MM.1S (cell line): ENCODE measurements at regions not wholly inside any gene's neighbourhood (a gene's known extent, or its start where the extent isn't known, plus 50 kb on each side); places are given as distances from the start of the nearest gene placed in this dataset.

Experiments used
- EZH2 ChIP-seq: fragments of 300-600 bp; sonication (generic); optimal IDR thresholded peaks from 2 replicates; pipeline ENCODE3; 2017; ENCODE audit warnings: low read depth, mild to moderate bottlenecking, antibody characterized with exemption, low read length, mixed read lengths
- TF ChIP-seq, protein P1 (sequence below): fragments of 300-600 bp; sonication (generic); IDR thresholded peaks from 2 replicates; pipeline ENCODE4 v1.5.1; 2016; ENCODE audit warnings: antibody characterized with exemption, low read length, mixed read lengths

DNA sequence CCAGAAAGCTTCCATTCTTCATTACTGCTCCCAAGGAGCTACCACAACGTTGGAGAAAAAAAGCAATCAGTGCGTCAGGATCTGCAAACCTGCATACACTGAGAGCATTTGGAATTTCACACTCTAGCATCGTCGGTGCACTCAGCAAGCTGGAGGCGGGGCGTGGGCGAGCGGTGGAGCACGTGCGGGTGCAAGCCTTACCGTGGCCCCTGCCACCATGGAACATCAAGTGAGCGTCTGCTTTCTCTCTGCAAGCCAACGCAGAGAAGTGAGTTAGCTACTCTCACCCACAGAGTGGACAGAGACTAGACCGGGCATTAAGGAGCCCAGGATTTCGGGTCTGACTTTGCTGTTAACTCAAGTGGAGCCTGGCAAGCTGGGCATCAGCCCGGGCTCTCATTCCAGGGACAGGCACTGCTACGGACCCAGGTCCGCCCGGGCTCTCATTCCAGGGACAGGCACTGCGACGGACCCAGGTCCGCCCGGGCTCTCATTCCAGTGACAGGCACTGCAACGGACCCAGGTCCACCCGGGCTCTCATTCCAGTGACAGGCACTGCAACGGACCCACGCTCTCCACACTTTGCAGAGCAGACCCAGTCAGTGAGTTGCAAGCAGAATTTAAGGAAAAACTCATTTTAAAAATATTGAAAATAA lies 124.1 kb upstream of the SPACA7 start:
- TF ChIP-seq, protein P1, sequence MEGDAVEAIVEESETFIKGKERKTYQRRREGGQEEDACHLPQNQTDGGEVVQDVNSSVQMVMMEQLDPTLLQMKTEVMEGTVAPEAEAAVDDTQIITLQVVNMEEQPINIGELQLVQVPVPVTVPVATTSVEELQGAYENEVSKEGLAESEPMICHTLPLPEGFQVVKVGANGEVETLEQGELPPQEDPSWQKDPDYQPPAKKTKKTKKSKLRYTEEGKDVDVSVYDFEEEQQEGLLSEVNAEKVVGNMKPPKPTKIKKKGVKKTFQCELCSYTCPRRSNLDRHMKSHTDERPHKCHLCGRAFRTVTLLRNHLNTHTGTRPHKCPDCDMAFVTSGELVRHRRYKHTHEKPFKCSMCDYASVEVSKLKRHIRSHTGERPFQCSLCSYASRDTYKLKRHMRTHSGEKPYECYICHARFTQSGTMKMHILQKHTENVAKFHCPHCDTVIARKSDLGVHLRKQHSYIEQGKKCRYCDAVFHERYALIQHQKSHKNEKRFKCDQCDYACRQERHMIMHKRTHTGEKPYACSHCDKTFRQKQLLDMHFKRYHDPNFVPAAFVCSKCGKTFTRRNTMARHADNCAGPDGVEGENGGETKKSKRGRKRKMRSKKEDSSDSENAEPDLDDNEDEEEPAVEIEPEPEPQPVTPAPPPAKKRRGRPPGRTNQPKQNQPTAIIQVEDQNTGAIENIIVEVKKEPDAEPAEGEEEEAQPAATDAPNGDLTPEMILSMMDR = no peak
- no peak for TF ChIP-seq EZH2
